HuH-7 (cell line): ENCODE measurements at regions not wholly inside any gene's neighbourhood (a gene's known extent, or its start where the extent isn't known, plus 50 kb on each side); places are given as distances from the start of the nearest gene placed in this dataset.

Experiments
- DNase-seq: peaks from one replicate; pipeline ENCODE4 v3.0.0; 2011; ENCODE audit warnings: low spot score

- DNase-seq = no peak
Measured at GRCh38 chr5:4880304-4880741, 259.8 kb upstream of the ADAMTS16 start.

GRCh38 chr5:4881366-4882002, 258.6 kb upstream of the ADAMTS16 start:
- DNase-seq = no peak

GRCh38 chr5:4882186-4882585, 257.9 kb upstream of the ADAMTS16 start:
- no peak for DNase-seq

- no peak for DNase-seq
Measured at GRCh38 chr5:4883360-4883759, 256.8 kb upstream of the ADAMTS16 start.

- no peak for DNase-seq
Measured at GRCh38 chr5:4893063-4893744, 246.9 kb upstream of the ADAMTS16 start.

- no peak for DNase-seq
Measured at GRCh38 chr5:4896328-4896727, 243.8 kb upstream of the ADAMTS16 start.

- DNase-seq = no peak
Measured at GRCh38 chr5:4901305-4901811, 238.8 kb upstream of the ADAMTS16 start.

- DNase-seq = no peak
Measured at GRCh38 chr5:4901924-4902323, 238.2 kb upstream of the ADAMTS16 start.

GRCh38 chr5:4905674-4906520, 234.2 kb upstream of the ADAMTS16 start:
- DNase-seq = no peak

GRCh38 chr5:4906786-4907185, 233.3 kb upstream of the ADAMTS16 start:
- DNase-seq = no peak

- DNase-seq = no peak
Measured at GRCh38 chr5:4907571-4907970, 232.6 kb upstream of the ADAMTS16 start.

GRCh38 chr5:4909086-4909485, 231.0 kb upstream of the ADAMTS16 start:
- DNase-seq = no peak

GRCh38 chr5:4911646-4912403, 228.3 kb upstream of the ADAMTS16 start:
- no peak for DNase-seq

GRCh38 chr5:4921929-4922328, 218.2 kb upstream of the ADAMTS16 start:
- no peak for DNase-seq

- DNase-seq = no peak
Measured at GRCh38 chr5:4924577-4924976, 215.6 kb upstream of the ADAMTS16 start.

- no peak for DNase-seq
Measured at GRCh38 chr5:4927097-4927496, 213.0 kb upstream of the ADAMTS16 start.

- DNase-seq = no peak
Measured at GRCh38 chr5:4928409-4928808, 211.7 kb upstream of the ADAMTS16 start.

- no peak for DNase-seq
Measured at GRCh38 chr5:4929092-4929655, 211.0 kb upstream of the ADAMTS16 start.

- no peak for DNase-seq
Measured at GRCh38 chr5:4939042-4939781, 200.9 kb upstream of the ADAMTS16 start.

GRCh38 chr5:4941161-4941560, 199.0 kb upstream of the ADAMTS16 start:
- no peak for DNase-seq
